HFF-Myc (cell line): ENCODE measurements at regions not wholly inside any gene's neighbourhood (a gene's known extent, or its start where the extent isn't known, plus 50 kb on each side); places are given as distances from the start of the nearest gene placed in this dataset.

Experiments used
- DNase-seq: peaks from one replicate; pipeline ENCODE4 v3.0.0-alpha.2; 2011; ENCODE audit warnings: low read depth; ENCODE audit errors: extremely low read depth
- H3K4me3 ChIP-seq: replicated peaks from 2 replicates; pipeline ENCODE4 v1.5.1; 2011; ENCODE audit warnings: low read depth, mild to moderate bottlenecking, control low read depth, low read length
- CTCF ChIP-seq: IDR thresholded peaks from 2 replicates; pipeline ENCODE4 v1.5.1; 2012; ENCODE audit warnings: mild to moderate bottlenecking, low read depth, low read length, control low read depth; ENCODE audit errors: missing control alignments

DNA sequence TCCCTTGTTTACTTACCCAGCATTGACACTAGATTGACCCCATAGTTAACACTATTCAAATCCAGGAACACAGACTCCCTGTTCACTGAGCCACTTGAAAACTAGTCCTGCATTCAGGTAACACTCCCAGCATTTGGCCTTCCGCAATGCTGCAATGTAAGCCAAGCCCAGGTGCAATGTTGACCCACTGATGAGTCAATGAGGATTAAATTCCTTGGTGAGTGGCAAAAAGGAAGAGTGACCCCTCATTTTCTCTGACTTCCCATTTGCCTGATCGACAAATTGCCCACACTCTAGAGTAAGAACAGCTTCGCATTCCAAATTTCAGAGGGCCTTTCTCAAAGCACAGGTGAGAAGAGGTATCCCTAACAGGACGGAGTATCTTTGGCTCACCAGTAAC, 251.9 kb downstream of the FBXO15 start:
- no peak for DNase-seq
- TF ChIP-seq CTCF = no peak
- H3K4me3 ChIP-seq = no peak overlapping the region

DNA sequence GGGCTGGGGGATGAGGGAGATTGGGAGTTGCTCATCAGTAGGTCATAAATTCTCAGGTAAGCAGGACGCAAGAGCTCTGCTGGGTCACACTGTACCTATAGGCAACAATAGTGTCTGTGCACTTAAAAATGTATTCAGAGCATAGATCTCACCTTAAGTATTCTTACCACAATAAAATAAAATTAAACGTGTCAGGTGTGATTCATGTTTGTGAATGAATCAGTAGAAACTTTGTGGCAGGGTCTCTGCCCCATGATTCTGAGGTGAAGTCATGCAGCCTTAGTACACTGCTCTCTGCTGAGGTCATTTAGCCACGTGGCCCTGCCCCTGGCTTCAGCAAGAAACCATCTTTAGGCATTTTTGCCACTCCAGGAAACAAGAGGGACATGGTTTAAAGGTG, 253.8 kb downstream of the FBXO15 start:
- H3K4me3 ChIP-seq = no peak overlapping the region
- DNase-seq = no peak
- TF ChIP-seq CTCF = no peak

GRCh38 chr18:73891572-73892421, 255.8 kb downstream of the FBXO15 start:
- H3K4me3 ChIP-seq = no peak overlapping the region
- DNase-seq = no peak
- no peak for TF ChIP-seq CTCF

DNA sequence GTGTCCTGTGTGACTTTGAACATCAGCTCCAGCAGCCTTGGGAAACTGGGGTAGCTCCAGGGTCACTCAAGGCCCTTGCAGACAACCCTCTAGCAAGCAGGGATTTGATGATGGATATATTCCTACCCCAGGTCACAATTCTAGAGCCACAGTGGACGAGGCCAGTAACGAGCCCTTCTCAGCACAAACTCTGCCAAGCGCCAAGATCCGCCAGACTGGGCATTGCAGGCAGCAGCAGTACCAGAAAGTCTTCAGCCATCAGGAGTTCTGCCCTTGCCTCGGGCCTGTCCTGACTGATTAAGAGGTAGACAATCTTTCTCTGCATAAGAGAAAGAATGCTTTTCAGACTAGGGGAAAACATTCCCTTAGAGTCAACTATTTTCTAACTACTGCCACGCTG, 259.1 kb downstream of the FBXO15 start:
- DNase-seq = no peak
- TF ChIP-seq CTCF = no peak
- no peak overlapping the region for H3K4me3 ChIP-seq

- no peak for TF ChIP-seq CTCF
- DNase-seq = no peak
- no peak overlapping the region for H3K4me3 ChIP-seq
Observed at GRCh38 chr18:73887801-73888200, 259.8 kb downstream of the FBXO15 start.

DNA sequence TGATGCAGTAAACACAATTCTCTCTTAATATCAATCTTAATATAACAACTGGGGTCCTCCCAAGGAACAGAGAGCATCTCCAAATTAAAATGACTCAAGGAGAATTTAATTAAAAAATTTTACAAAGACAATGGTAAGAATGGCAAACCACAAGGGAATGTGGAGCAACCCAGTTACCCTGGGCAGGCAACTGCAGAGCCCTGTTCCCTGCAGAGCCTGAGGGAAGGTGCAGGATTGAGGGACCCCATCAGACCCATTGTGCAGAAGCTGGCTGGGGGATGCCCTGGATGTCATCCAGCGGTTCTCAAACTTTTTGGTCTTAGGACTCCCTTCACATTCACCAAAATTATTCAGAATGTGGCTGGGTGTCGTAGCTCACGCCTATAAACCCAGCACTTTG, 262.8 kb downstream of the FBXO15 start:
- no peak for TF ChIP-seq CTCF
- no peak overlapping the region for H3K4me3 ChIP-seq
- DNase-seq = no peak
